Stomach smooth muscle (tissue), 2 donors: ENCODE measurements at regions not wholly inside any gene's neighbourhood (a gene's known extent, or its start where the extent isn't known, plus 50 kb on each side); places are given as distances from the start of the nearest gene placed in this dataset.
"Not testable (repeated sequence)": the region's sequence is repeated elsewhere in the genome, so short reads cannot be mapped to it uniquely, and the experiment has no call there.

ENCODE experiments used
- H3K27ac ChIP-seq: one replicate; pipeline ENCODE4 v1.7.0; 2013; ENCODE audit warnings: mild to moderate bottlenecking, low read length, inconsistent platforms
- H3K27me3 ChIP-seq, 2 donors: one replicate each; pipeline ENCODE4 v1.7.0; 2013; ENCODE audit warnings: low read length in 2 of 2; ENCODE audit not compliant: insufficient read depth in 2 of 2, control insufficient read depth in 1 of 2
- H3K36me3 ChIP-seq, 2 donors: one replicate each; pipeline ENCODE4 v1.7.0; 2013; ENCODE audit warnings: low read length in 2 of 2; ENCODE audit not compliant: control insufficient read depth in 2 of 2, insufficient read depth in 2 of 2
- H3K4me1 ChIP-seq: one replicate; pipeline ENCODE4 v1.7.0; 2013; ENCODE audit warnings: low read length; ENCODE audit not compliant: control insufficient read depth, insufficient read depth
- H3K4me3 ChIP-seq, 2 donors: one replicate each; pipeline ENCODE4 v1.7.0; 2013; ENCODE audit warnings: low read length in 2 of 2
- H3K9ac ChIP-seq, 2 donors: one replicate each; pipeline ENCODE4 v1.7.0; 2013; ENCODE audit warnings: low read length in 2 of 2, mild to moderate bottlenecking in 1 of 2
- H3K9me3 ChIP-seq, 2 donors: one replicate each; pipeline ENCODE4 v1.7.0; 2013; ENCODE audit warnings: low read length in 2 of 2; ENCODE audit not compliant: control insufficient read depth in 2 of 2
- donor health status: healthy.
- donor health status: Pancreatic carcinoma.

DNA sequence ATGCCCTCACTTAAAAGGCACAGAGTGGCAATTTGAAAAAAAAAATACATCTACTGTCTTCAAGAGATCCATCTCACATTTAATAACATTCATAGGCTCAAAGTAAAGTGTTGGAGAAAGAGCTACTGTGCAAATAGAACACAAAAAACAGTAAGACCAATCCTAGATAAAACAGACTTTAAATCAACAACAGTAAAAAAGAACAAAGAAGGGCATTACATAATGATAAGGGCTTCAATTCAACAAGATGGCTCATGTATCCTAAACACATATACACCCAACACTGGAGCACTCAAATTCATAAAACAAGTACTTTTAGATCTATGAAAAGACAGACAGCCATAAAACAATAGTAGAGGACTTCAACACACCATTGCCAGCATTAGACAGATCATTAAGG lies 93.6 kb upstream of the PCED1B start:
- no peak overlapping the region for H3K9ac ChIP-seq
- H3K4me3 ChIP-seq: no peak overlapping the region
- no peaks in the 10 kb centered on the region for H3K27me3 ChIP-seq
- peaks cover 0 to under 1% of the 10 kb centered on the region in 2 donors for H3K9me3 ChIP-seq
- H3K36me3 ChIP-seq: no peaks in the 10 kb centered on the region
- H3K4me1 ChIP-seq: no peaks in the 10 kb centered on the region
- H3K27ac ChIP-seq: no peak overlapping the region

DNA sequence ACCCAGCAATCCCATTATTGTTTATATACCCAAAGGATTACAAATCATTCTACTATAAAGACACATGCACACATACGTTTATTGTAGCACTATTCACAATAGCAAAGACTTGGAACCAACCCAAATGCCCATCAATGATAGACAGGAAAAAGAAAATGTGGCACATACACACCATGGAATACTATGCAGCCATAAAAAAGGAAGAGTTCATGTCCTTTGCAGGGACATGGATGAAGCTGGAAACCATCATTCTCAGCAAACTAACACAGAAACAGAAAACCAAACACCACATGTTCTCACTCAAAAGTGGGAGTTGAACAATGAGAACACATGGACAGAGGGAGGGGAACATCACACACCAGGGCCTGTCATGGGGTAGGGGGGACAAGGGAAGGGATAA lies 91.3 kb upstream of the PCED1B start:
- not testable (repeated sequence) for H3K4me3 ChIP-seq, H3K4me1 ChIP-seq, H3K36me3 ChIP-seq, H3K9ac ChIP-seq, H3K27me3 ChIP-seq, H3K9me3 ChIP-seq, H3K27ac ChIP-seq

DNA sequence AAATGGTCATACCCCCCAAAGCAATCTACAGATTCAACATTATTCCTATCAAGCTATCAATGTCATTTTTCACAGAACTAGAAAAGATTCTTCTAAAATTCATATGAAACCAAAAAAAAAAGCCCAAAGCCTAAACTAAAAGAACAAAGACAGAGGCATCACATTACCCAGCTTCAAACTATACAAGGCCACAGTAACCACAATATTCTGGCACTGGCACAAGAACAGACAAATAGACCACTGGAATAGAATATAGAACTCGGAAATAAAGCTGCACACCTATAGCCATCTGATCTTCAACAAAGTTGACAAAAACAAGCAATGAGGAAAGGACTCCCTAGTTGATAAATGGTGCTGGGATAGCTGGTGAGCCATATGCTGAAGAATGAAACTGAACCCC lies 89.2 kb upstream of the PCED1B start:
- H3K4me3 ChIP-seq: no peak overlapping the region
- no peaks in the 10 kb centered on the region for H3K36me3 ChIP-seq
- no peak overlapping the region for H3K27ac ChIP-seq
- H3K9ac ChIP-seq: no peak overlapping the region
- no peaks in the 10 kb centered on the region for H3K4me1 ChIP-seq
- no peaks in the 10 kb centered on the region for H3K27me3 ChIP-seq
- H3K9me3 ChIP-seq: peaks cover 4 to 6% of the 10 kb centered on the region in 2 donors

DNA sequence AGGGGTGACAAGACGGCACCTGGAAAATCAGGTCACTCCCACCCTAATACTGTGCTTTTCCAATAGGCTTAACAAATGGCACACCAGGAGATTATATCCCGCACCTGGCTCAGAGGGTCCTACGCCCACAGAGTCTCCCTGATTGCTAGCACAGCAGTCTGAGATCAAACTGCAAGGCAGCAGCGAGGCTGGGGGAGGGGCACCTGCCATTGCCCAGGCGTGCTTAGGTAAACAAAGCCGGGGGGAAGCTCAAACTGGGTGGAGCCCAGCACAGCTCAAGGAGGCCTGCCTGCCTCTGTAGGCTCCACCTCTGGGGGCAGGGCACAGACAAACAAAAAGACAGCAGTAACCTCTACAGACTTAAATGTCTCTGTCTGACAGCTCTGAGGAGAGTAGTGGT lies 87.4 kb upstream of the PCED1B start:
- not testable (repeated sequence) for H3K9ac ChIP-seq, H3K27me3 ChIP-seq, H3K9me3 ChIP-seq, H3K4me1 ChIP-seq, H3K36me3 ChIP-seq, H3K27ac ChIP-seq, H3K4me3 ChIP-seq

DNA sequence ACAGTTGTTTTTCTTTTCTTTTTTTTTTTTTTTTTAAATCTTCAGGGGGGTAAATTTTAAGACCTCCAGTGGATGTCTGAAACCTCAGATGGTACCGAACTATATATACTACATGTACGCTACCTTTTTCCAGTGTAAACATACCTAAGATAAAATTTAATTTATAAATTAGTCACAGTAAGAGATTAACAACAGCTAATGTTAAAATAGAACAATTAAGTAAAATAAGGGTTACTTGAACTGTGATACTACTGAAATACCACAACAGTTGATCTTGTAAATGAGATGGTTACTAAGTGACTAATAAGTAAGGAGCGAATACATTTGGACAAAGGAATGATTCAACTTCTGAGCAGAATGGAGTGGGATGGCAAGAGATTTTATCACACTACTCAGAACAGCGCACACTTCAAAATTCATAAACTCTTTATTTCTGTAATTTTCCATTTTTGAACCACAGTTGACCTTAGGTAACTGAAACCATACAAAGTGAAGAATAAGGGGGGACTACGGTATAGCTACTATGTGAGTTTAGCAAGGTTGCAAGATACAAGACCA lies 80.5 kb upstream of the PCED1B start:
- Histone ChIP-seq H3K36me3 (no peaks in the 10 kb centered on the region), H3K4me1 (no peaks in the 10 kb centered on the region), H3K9me3 (no peaks in the 10 kb centered on the region), H3K9ac (no peak overlapping the region), H3K27me3 (no peaks in the 10 kb centered on the region), H3K27ac (no peak overlapping the region), H3K4me3 (no peak overlapping the region)

DNA sequence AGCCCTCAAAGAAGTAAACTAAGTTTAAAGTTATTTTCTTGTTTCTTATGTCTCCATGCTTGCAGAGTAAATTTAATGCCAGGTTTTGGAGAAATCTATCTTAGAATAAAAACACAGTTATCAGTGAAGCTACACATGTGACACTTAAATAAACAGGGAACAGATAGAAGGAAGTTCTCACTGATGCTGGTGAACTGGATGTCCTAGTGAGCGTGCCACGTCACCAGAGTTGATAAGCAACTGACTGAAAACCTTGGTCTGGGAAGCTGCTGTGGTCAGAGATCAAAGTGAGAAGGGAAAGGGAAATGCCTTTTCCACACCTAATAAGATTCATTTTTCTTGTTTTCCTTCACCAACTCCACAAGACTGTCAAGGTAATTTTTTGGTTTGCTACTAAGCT lies 74.8 kb upstream of the PCED1B start:
- Histone ChIP-seq H3K27me3 (no peaks in the 10 kb centered on the region), H3K9me3 (no peaks in the 10 kb centered on the region), H3K27ac (no peak overlapping the region), H3K4me1 (no peaks in the 10 kb centered on the region), H3K36me3 (no peaks in the 10 kb centered on the region), H3K9ac (no peak overlapping the region), H3K4me3 (no peak overlapping the region)

DNA sequence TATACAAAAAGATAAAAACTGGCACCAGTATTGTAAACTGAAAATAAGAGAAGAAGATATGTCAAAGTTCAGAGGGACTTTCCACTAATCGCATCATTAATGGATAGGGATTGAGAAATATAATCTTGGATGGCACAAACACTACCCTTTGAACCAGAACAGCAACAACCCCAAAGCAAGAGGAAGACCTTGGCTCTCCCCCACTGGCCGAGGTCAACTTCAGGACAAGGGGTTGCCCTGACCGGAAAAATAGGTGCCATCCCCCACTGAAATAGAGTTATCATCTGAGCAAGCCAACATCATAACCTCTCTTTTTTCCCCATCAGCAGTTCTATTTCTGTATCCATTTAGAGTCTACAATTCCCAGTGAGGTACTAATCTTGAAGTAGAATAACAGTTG lies 72.4 kb upstream of the PCED1B start:
- no peaks in the 10 kb centered on the region for H3K36me3 ChIP-seq
- H3K27ac ChIP-seq: no peak overlapping the region
- H3K27me3 ChIP-seq: no peaks in the 10 kb centered on the region
- no peaks in the 10 kb centered on the region for H3K4me1 ChIP-seq
- H3K9me3 ChIP-seq: no peaks in the 10 kb centered on the region
- H3K9ac ChIP-seq: no peak overlapping the region
- H3K4me3 ChIP-seq: no peak overlapping the region

DNA sequence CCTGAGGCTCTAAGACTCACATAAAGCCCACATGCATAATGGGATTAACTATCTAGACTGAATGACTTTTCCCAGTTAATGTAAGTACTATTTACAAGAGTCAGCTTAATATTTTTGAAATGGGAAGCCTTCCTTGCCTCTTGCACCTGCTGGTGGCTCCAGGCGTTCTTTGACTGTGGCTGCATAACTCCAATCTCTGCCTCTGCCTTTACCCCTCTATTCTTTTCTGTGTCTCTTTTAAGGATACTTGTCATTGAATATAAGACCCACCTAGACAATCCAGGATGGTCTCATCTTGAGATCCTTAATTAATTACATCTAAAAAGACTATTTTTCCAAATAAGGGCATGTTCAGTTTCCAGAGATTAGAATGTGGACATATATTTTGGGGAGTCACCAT lies 66.9 kb upstream of the PCED1B start:
- Histone ChIP-seq H3K9me3 (no peaks in the 10 kb centered on the region), H3K27me3 (no peaks in the 10 kb centered on the region), H3K9ac (no peak overlapping the region), H3K36me3 (no peaks in the 10 kb centered on the region), H3K4me1 (no peaks in the 10 kb centered on the region), H3K4me3 (no peak overlapping the region), H3K27ac (no peak overlapping the region)

DNA sequence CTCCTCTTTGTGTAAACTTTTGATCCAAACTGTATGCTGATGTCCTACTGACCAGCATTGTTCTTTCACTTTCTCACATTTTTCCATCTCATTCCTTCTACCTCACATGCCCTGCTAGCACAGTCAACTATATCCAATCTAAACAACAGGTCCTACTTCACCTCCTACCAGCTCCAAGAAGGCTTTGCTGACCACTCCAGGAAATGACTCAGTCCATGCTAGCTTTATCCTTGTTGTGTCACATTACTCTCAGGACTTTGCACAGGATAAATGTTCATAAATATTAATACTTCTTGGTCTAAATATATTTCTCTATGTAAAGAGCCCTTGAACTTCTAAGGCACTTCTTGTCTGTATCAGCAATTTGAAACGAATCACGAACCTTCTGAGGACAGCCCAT lies 64.9 kb upstream of the PCED1B start:
- Histone ChIP-seq H3K36me3 (no peaks in the 10 kb centered on the region), H3K27me3 (no peaks in the 10 kb centered on the region), H3K9ac (no peak overlapping the region), H3K27ac (no peak overlapping the region), H3K4me1 (no peaks in the 10 kb centered on the region), H3K4me3 (no peak overlapping the region), H3K9me3 (no peaks in the 10 kb centered on the region)

DNA sequence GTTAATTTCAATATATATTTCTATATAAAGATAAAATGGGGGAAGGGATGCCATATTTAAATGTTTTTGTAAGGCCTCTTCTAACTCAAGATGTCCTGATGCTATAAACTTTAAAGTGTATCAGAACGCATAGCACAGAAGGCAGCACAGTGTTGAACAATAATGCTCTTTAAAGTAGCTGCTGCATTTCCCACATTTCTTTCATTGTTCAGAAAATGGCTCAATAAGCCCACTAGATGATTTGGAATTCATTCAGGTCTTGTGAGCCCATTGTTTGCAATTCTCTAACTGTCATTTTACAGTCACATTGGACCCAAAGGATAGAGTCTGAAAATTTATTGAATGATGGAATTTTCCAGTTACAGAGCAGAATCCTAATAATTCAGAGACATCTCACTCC lies 64.0 kb upstream of the PCED1B start:
- H3K27me3 ChIP-seq: no peaks in the 10 kb centered on the region
- no peak overlapping the region for H3K27ac ChIP-seq
- no peaks in the 10 kb centered on the region for H3K4me1 ChIP-seq
- H3K36me3 ChIP-seq: no peaks in the 10 kb centered on the region
- H3K4me3 ChIP-seq: no peak overlapping the region
- no peaks in the 10 kb centered on the region for H3K9me3 ChIP-seq
- no peak overlapping the region for H3K9ac ChIP-seq

DNA sequence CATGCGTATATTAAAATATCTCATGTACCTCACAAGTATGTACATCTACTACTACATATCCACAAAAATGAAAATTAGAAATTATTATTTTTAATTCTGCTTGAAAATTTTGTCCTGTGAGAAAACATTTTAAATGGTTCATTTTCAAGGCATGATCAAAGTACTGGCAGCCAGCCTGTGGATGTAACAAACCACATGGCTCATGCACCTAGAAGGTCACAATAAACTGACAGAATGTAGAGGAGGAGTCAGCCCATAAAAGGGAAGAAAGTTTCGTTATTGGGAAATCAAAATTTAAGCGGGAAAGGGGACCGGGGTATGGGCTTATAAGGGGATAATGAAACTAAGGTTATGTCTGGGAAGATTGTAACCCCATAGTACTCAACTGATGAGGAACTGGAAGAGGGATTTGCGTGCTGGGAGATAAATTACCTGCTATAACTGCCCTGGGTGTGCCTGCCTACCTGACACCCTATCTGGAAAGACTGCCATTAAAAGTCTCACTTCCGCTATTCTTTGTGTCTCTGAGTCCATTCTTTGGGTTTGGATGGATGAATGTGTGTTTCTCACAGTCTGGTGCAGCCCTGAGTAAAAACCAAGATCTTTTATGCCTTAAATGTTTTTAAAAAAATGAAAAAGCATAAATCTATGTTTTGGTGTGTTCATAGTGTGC lies 62.2 kb upstream of the PCED1B start:
- Histone ChIP-seq H3K9ac (no peak overlapping the region), H3K4me1 (no peaks in the 10 kb centered on the region), H3K4me3 (no peak overlapping the region), H3K27ac (no peak overlapping the region), H3K36me3 (no peaks in the 10 kb centered on the region), H3K9me3 (no peaks in the 10 kb centered on the region), H3K27me3 (no peaks in the 10 kb centered on the region)
